IMR-90 (cell line): ENCODE measurements at regions not wholly inside any gene's neighbourhood (a gene's known extent, or its start where the extent isn't known, plus 50 kb on each side); places are given as distances from the start of the nearest gene placed in this dataset.
A peak's percentile ranks its signal among the peaks of the same experiment; 100 is the strongest.

ENCODE experiments used
- CEBPB ChIP-seq: IDR thresholded peaks from 2 replicates; pipeline ENCODE4 v1.6.1; 2012; ENCODE audit warnings: low read depth, low read length, improper control_type of control experiment
- CTCF ChIP-seq: conservative IDR thresholded peaks from 2 replicates; pipeline ENCODE4 v1.5.1; 2012; ENCODE audit warnings: mild to moderate bottlenecking, low read depth, low read length, improper control_type of control experiment
- FOS ChIP-seq: fragments of 150-350 bp; IDR thresholded peaks from 2 replicates; pipeline ENCODE4 v1.6.1; 2016; ENCODE audit warnings: low read depth, low read length
- MAFK ChIP-seq: IDR thresholded peaks from 2 replicates; pipeline ENCODE4 v1.6.1; 2012; ENCODE audit warnings: low read depth, low read length, improper control_type of control experiment
- MAZ ChIP-seq: IDR thresholded peaks from 2 replicates; pipeline ENCODE4 v1.6.1; 2012; ENCODE audit warnings: low read depth, mild to moderate bottlenecking, low read length, improper control_type of control experiment, moderate library complexity, borderline replicate concordance
- MXI1 ChIP-seq: IDR thresholded peaks from 2 replicates; pipeline ENCODE4 v1.6.1; 2012; ENCODE audit warnings: low read depth, mild to moderate bottlenecking, low read length, moderate library complexity, borderline replicate concordance
- POLR2A ChIP-seq: IDR thresholded peaks from 2 replicates; pipeline ENCODE4 v1.6.1; 2012; ENCODE audit warnings: mild to moderate bottlenecking, low read depth, low read length
- RAD21 ChIP-seq: IDR thresholded peaks from 2 replicates; pipeline ENCODE4 v1.6.1; 2012; ENCODE audit warnings: low read length, improper control_type of control experiment
- RCOR1 ChIP-seq: IDR thresholded peaks from 2 replicates; pipeline ENCODE4 v1.6.1; 2012; ENCODE audit warnings: mild to moderate bottlenecking, low read length, improper control_type of control experiment; ENCODE audit not compliant: insufficient replicate concordance
- USF2 ChIP-seq: fragments of 150-350 bp; IDR thresholded peaks from 2 replicates; pipeline ENCODE4 v1.6.1; 2017; ENCODE audit warnings: mild to moderate bottlenecking, antibody characterized with exemption, low read length, low read depth
- TF ChIP-seq, protein P1 (sequence below): fragments of 150-350 bp; IDR thresholded peaks from 2 replicates; pipeline ENCODE4 v1.6.1; 2016; ENCODE audit warnings: low read depth, mild to moderate bottlenecking, low read length, moderate library complexity, borderline replicate concordance

DNA sequence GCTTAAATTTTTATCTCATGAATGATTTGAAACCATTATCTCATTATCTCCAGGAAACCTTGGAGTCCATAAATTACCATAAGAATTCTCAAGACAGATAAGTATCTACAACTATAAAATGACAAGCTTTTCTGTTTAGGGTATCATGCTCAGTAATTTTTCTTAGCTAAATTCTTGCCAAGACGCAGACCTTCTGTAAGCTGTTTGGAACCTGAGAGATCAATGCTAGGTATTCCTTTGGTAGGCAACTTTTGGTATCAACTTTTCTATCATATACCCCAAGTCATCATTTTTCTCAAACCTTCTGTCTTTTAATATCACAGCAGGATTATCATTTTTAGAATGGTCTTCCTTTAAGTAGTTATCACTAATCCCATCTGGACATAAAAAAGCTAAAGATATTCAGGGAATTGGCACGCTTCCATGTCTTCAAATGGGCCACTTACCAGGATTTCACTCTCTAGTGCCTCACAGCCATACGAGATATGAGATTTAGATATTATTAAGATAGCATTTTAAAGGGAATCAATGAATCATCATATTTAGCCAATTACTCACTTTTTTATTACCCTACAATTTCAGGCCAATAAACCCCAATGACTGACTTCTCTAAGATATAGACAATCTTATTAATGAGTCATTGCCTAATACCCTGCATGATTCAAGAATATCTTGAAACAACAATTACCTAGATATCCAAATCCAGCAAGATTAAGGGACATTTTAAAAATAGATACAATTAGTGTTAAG, 544.1 kb downstream of the HTR7 start:
- TF ChIP-seq MXI1 (no peak), CTCF (no peak), RCOR1 (no peak), POLR2A (no peak), RAD21 (no peak), FOS (no peak), MAFK (no peak), CEBPB (peak; percentile 9; the same call in 1 of the 2 replicates), MAZ (no peak), USF2 (no peak)
- TF ChIP-seq, protein P1, sequence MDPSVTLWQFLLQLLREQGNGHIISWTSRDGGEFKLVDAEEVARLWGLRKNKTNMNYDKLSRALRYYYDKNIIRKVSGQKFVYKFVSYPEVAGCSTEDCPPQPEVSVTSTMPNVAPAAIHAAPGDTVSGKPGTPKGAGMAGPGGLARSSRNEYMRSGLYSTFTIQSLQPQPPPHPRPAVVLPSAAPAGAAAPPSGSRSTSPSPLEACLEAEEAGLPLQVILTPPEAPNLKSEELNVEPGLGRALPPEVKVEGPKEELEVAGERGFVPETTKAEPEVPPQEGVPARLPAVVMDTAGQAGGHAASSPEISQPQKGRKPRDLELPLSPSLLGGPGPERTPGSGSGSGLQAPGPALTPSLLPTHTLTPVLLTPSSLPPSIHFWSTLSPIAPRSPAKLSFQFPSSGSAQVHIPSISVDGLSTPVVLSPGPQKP = no peak
